H9 (cell line): ENCODE measurements at regions not wholly inside any gene's neighbourhood (a gene's known extent, or its start where the extent isn't known, plus 50 kb on each side); places are given as distances from the start of the nearest gene placed in this dataset.

Experiments used
- DNase-seq: peaks from one replicate; pipeline ENCODE4 v3.0.0-alpha.2; 2017
- H2AFZ ChIP-seq: one replicate; pipeline ENCODE4 v1.6.1; 2013; ENCODE audit warnings: mild to moderate bottlenecking, low read length, control low read depth, moderate library complexity
- H2AK5ac ChIP-seq: 2 replicates; pipeline ENCODE4 v1.6.1; 2013; ENCODE audit warnings: low read length, control low read depth, mixed read lengths; ENCODE audit not compliant: insufficient read length
- H2BK120ac ChIP-seq: one replicate; pipeline ENCODE4 v1.6.1; 2013; ENCODE audit warnings: low read depth, mild to moderate bottlenecking, low read length, control low read depth, inconsistent platforms; ENCODE audit not compliant: poor library complexity, severe bottlenecking
- H2BK12ac ChIP-seq: 2 replicates; pipeline ENCODE4 v1.6.1; 2013; ENCODE audit warnings: low read length, control low read depth, mixed read lengths, low read depth; ENCODE audit not compliant: insufficient read length
- H2BK15ac ChIP-seq: 2 replicates; pipeline ENCODE4 v1.6.1; 2013; ENCODE audit warnings: low read depth, low read length, control low read depth
- H2BK20ac ChIP-seq: one replicate; pipeline ENCODE4 v1.6.1; 2013; ENCODE audit warnings: low read depth, mild to moderate bottlenecking, low read length, control low read depth, inconsistent platforms; ENCODE audit not compliant: poor library complexity, severe bottlenecking
- H2BK5ac ChIP-seq: 2 replicates; pipeline ENCODE4 v1.6.1; 2013; ENCODE audit warnings: low read length, control low read depth, mixed read lengths; ENCODE audit not compliant: insufficient read length
- H3K14ac ChIP-seq: 2 replicates; pipeline ENCODE4 v1.6.1; 2013; ENCODE audit warnings: low read length, control low read depth; ENCODE audit not compliant: insufficient read depth
- H3K18ac ChIP-seq: 2 replicates; pipeline ENCODE4 v1.6.1; 2013; ENCODE audit warnings: low read depth, mild to moderate bottlenecking, mixed read lengths, low read length, control low read depth; ENCODE audit not compliant: insufficient read length
- H3K23ac ChIP-seq: 2 replicates; pipeline ENCODE4 v1.6.1; 2013; ENCODE audit warnings: low read length, control low read depth, mixed read lengths, low read depth; ENCODE audit not compliant: insufficient read length
- H3K23me2 ChIP-seq: 2 replicates; pipeline ENCODE4 v1.6.1; 2013; ENCODE audit warnings: low read depth, mild to moderate bottlenecking, mixed read lengths, low read length, control low read depth; ENCODE audit not compliant: insufficient read length, poor library complexity, severe bottlenecking
- H3K27ac ChIP-seq: 2 replicates; pipeline ENCODE4 v1.5.1; 2013; ENCODE audit warnings: low read length, control low read depth, mixed read lengths, low read depth; ENCODE audit not compliant: insufficient read length
- H3K27me3 ChIP-seq: 2 replicates; pipeline ENCODE4 v1.6.1; 2013; ENCODE audit warnings: low read length, control low read depth, inconsistent platforms; ENCODE audit not compliant: insufficient read depth
- H3K4ac ChIP-seq: 2 replicates; pipeline ENCODE4 v1.6.1; 2013; ENCODE audit warnings: low read depth, mild to moderate bottlenecking, control low read depth, inconsistent platforms, low read length, moderate library complexity
- H3K4me1 ChIP-seq: 2 replicates; pipeline ENCODE4 v1.6.1; 2013; ENCODE audit warnings: low read length, control low read depth, inconsistent platforms; ENCODE audit not compliant: insufficient read depth
- H3K4me2 ChIP-seq: 2 replicates; pipeline ENCODE4 v1.6.1; 2013; ENCODE audit warnings: low read length, control low read depth, mixed read lengths; ENCODE audit not compliant: insufficient read length, insufficient read depth
- H3K56ac ChIP-seq: 2 replicates; pipeline ENCODE4 v1.6.1; 2013; ENCODE audit warnings: low read depth, mild to moderate bottlenecking, mixed read lengths, low read length, control low read depth; ENCODE audit not compliant: insufficient read length
- H3K79me1 ChIP-seq: 2 replicates; pipeline ENCODE4 v1.6.1; 2013; ENCODE audit warnings: low read depth, mild to moderate bottlenecking, moderate library complexity, low read length, control low read depth, inconsistent platforms; ENCODE audit not compliant: insufficient read depth, poor library complexity, severe bottlenecking
- H3K79me2 ChIP-seq: 2 replicates; pipeline ENCODE4 v1.6.1; 2013; ENCODE audit warnings: low read length, control low read depth, inconsistent platforms; ENCODE audit not compliant: insufficient read depth
- H3K9ac ChIP-seq: 2 replicates; pipeline ENCODE4 v1.6.1; 2013; ENCODE audit warnings: low read length, control low read depth, mixed read lengths; ENCODE audit not compliant: insufficient read length; ENCODE audit errors: extremely low read depth
- H3K9me3 ChIP-seq: one replicate; pipeline ENCODE4 v1.6.1; 2013; ENCODE audit warnings: low read depth, low read length, inconsistent platforms; ENCODE audit not compliant: control insufficient read depth
- H3T11ph ChIP-seq: one replicate; pipeline ENCODE4 v1.6.1; 2013; ENCODE audit warnings: mild to moderate bottlenecking, low read length, control low read depth, inconsistent platforms
- H4K20me1 ChIP-seq: one replicate; pipeline ENCODE4 v1.6.1; 2013; ENCODE audit not compliant: control insufficient read depth, insufficient read length, insufficient read depth
- H4K5ac ChIP-seq: 2 replicates; pipeline ENCODE4 v1.6.1; 2013; ENCODE audit warnings: low read depth, mild to moderate bottlenecking, mixed read lengths, low read length, control low read depth; ENCODE audit not compliant: insufficient read length
- H4K8ac ChIP-seq: replicated peaks from 2 replicates; pipeline ENCODE4 v1.6.1; 2013; ENCODE audit warnings: low read length, control low read depth, mixed read lengths, low read depth; ENCODE audit not compliant: insufficient read length
- H4K91ac ChIP-seq: 2 replicates; pipeline ENCODE4 v1.6.1; 2013; ENCODE audit warnings: low read depth, mild to moderate bottlenecking, moderate library complexity, mixed read lengths, low read length, control low read depth; ENCODE audit not compliant: insufficient read length
- H3K27ac Mint-ChIP-seq, 3 experiments: 2 replicates in 2 of 3; 3 replicates in 1 of 3; pipeline ENCODE4 v1.8.0; 2020 to 2021; ENCODE audit warnings: mixed read lengths in 3 of 3, mild to moderate bottlenecking in 1 of 3, moderate library complexity in 1 of 3
- H3K27me3 Mint-ChIP-seq: 2 replicates; pipeline ENCODE4 v1.8.0; 2021; ENCODE audit warnings: low read depth, mild to moderate bottlenecking, moderate library complexity, mixed read lengths
- H3K36me3 Mint-ChIP-seq, 3 experiments: 2 replicates in 2 of 3; 3 replicates in 1 of 3; pipeline ENCODE4 v1.8.0; 2020 to 2021; ENCODE audit warnings: low read depth in 3 of 3, mixed read lengths in 3 of 3; ENCODE audit not compliant: insufficient read depth in 1 of 3
- H3K4me1 Mint-ChIP-seq, 2 experiments: 2 replicates each; pipeline ENCODE4 v1.8.0; 2020; ENCODE audit warnings: mixed read lengths in 2 of 2
- H3K4me3 Mint-ChIP-seq, 2 experiments: 2 replicates in 1 of 2; 3 replicates in 1 of 2; pipeline ENCODE4 v1.8.0; 2020 to 2021; ENCODE audit warnings: mild to moderate bottlenecking in 2 of 2, mixed read lengths in 2 of 2, moderate library complexity in 1 of 2
- H3K9me3 Mint-ChIP-seq, 2 experiments: 2 replicates in 1 of 2; 3 replicates in 1 of 2; pipeline ENCODE4 v1.8.0; 2020; ENCODE audit warnings: mild to moderate bottlenecking in 2 of 2, mixed read lengths in 2 of 2, moderate library complexity in 1 of 2
- CTCF ChIP-seq: fragments of 200-600 bp; sonication (generic); conservative IDR thresholded peaks from 3 replicates; pipeline ENCODE4 v1.8.0; 2021; ENCODE audit warnings: antibody characterized with exemption, mild to moderate bottlenecking

- Histone ChIP-seq H2AFZ (no peak overlapping the region), H3K27ac (no peak overlapping the region), H3K79me1 (no peaks in the 10 kb centered on the region), H2BK20ac (no peak overlapping the region), H2AK5ac (no peak overlapping the region), H2BK120ac (no peak overlapping the region), H3K14ac (no peak overlapping the region), H3K79me2 (no peaks in the 10 kb centered on the region), H2BK5ac (no peak overlapping the region), H3K9ac (no peak overlapping the region), H3K4me1 (no peaks in the 10 kb centered on the region), H3K27me3 (no peaks in the 10 kb centered on the region), H3T11ph (no peak overlapping the region), H3K18ac (no peak overlapping the region), H3K23ac (no peak overlapping the region), H3K4me2 (no peak overlapping the region), H2BK15ac (no peak overlapping the region), H3K4ac (no peak overlapping the region), H4K91ac (no peak overlapping the region), H4K8ac (no peak overlapping the region), H4K5ac (no peak overlapping the region), H3K9me3 (no peaks in the 10 kb centered on the region), H3K56ac (no peak overlapping the region), H3K23me2 (no peaks in the 10 kb centered on the region), H4K20me1 (no peaks in the 10 kb centered on the region), H2BK12ac (no peak overlapping the region)
- no peak overlapping the region for H3K27ac Mint-ChIP-seq
- DNase-seq: no peak
- TF ChIP-seq CTCF: no peak
- no peak overlapping the region for H3K4me3 Mint-ChIP-seq
- peaks cover 4 to 41% of the 10 kb centered on the region in 2 experiments; a peak in 4 of 5 replicates for H3K9me3 Mint-ChIP-seq
- peaks cover 8% of the 10 kb centered on the region in 2 experiments for H3K4me1 Mint-ChIP-seq
- no peaks in the 10 kb centered on the region; the same call in 1 of the 2 replicates for H3K27me3 Mint-ChIP-seq
- H3K36me3 Mint-ChIP-seq: peaks cover 0 to 7% (median 0%) of the 10 kb centered on the region in 3 experiments; a peak in 3 of 7 replicates
Measured at GRCh38 chrX:43141885-43142284, 363.9 kb upstream of the PPP1R2C start.
